GM23338 (cell line): ENCODE measurements at regions not wholly inside any gene's neighbourhood (a gene's known extent, or its start where the extent isn't known, plus 50 kb on each side); places are given as distances from the start of the nearest gene placed in this dataset.

Experiments
- ATAC-seq: fragments of 200-7000 bp; cut with Tn5 transposase; 3 replicates; pipeline ENCODE4 v1.9.1; 2020
- DNase-seq: peaks from one replicate; pipeline ENCODE4 v3.0.0-alpha.2; 2015; ENCODE audit warnings: low spot score
- H2AFZ ChIP-seq: fragments of 200-600 bp; sonication (generic); 2 replicates; pipeline ENCODE4 v1.8.0; 2016; ENCODE audit warnings: antibody characterized with exemption, mild to moderate bottlenecking, moderate library complexity
- H3F3A ChIP-seq: fragments of 200-600 bp; sonication (generic); replicated peaks from 2 replicates; pipeline ENCODE4 v1.8.0; 2017; ENCODE audit warnings: antibody characterized with exemption, mixed run types, low read depth
- H3K27ac ChIP-seq: fragments of 200-600 bp; sonication (generic); 2 replicates; pipeline ENCODE4 v1.6.1; 2016; ENCODE audit warnings: low read depth
- H3K27me3 ChIP-seq: fragments of 200-600 bp; sonication (generic); 2 replicates; pipeline ENCODE4 v1.8.0; 2016; ENCODE audit warnings: mild to moderate bottlenecking, mixed run types, moderate library complexity; ENCODE audit not compliant: insufficient read depth
- H3K36me3 ChIP-seq: fragments of 200-600 bp; sonication (generic); 2 replicates; pipeline ENCODE4 v1.8.0; 2016; ENCODE audit warnings: mild to moderate bottlenecking; ENCODE audit not compliant: insufficient read depth
- H3K4me1 ChIP-seq: fragments of 200-600 bp; sonication (generic); 2 replicates; pipeline ENCODE4 v1.8.0; 2016; ENCODE audit warnings: mild to moderate bottlenecking, moderate library complexity; ENCODE audit not compliant: insufficient read depth
- H3K4me2 ChIP-seq: fragments of 200-600 bp; sonication (generic); 2 replicates; pipeline ENCODE4 v1.7.1; 2017; ENCODE audit warnings: mixed run types
- H3K4me3 ChIP-seq: fragments of 200-600 bp; sonication (generic); 2 replicates; pipeline ENCODE4 v1.6.1; 2016; ENCODE audit warnings: mixed run types
- H3K79me2 ChIP-seq: fragments of 200-600 bp; sonication (generic); replicated peaks from 2 replicates; pipeline ENCODE4 v1.8.0; 2017; ENCODE audit warnings: mild to moderate bottlenecking; ENCODE audit not compliant: insufficient read depth
- H3K9me2 ChIP-seq: fragments of 200-600 bp; sonication (generic); 2 replicates; pipeline ENCODE4 v1.8.0; 2017; ENCODE audit not compliant: insufficient read depth
- H4K20me1 ChIP-seq: fragments of 200-600 bp; sonication (generic); replicated peaks from 2 replicates; pipeline ENCODE4 v1.8.0; 2017; ENCODE audit warnings: mild to moderate bottlenecking; ENCODE audit not compliant: insufficient read depth
- H3K27ac Mint-ChIP-seq: 2 replicates; pipeline ENCODE4 v1.8.0; 2020; ENCODE audit warnings: inconsistent platforms, mild to moderate bottlenecking, moderate library complexity, mixed read lengths
- H3K27me3 Mint-ChIP-seq: 3 replicates; pipeline ENCODE4 v1.8.0; 2022; ENCODE audit warnings: low read depth, mild to moderate bottlenecking, moderate library complexity, mixed read lengths, inconsistent platforms; ENCODE audit not compliant: insufficient read depth, poor library complexity
- H3K36me3 Mint-ChIP-seq: 3 replicates; pipeline ENCODE4 v1.8.0; 2021; ENCODE audit warnings: low read depth, mild to moderate bottlenecking, inconsistent platforms, moderate library complexity, mixed read lengths
- H3K4me1 Mint-ChIP-seq: 3 replicates; pipeline ENCODE4 v1.8.0; 2020; ENCODE audit warnings: mild to moderate bottlenecking, inconsistent platforms, mixed read lengths
- H3K4me3 Mint-ChIP-seq: 3 replicates; pipeline ENCODE4 v1.8.0; 2021; ENCODE audit warnings: moderate library complexity, mild to moderate bottlenecking, inconsistent platforms, mixed read lengths
- H3K9me3 Mint-ChIP-seq: 3 replicates; pipeline ENCODE4 v1.8.0; 2020; ENCODE audit warnings: moderate library complexity, mild to moderate bottlenecking, inconsistent platforms, mixed read lengths
- CREB1 ChIP-seq: fragments of 250-450 bp; sonication (Bioruptor Pico); IDR thresholded peaks from 2 replicates; pipeline ENCODE4 v1.5.0; 2020; ENCODE audit warnings: low read depth, mild to moderate bottlenecking, moderate library complexity
- EZH2 ChIP-seq: fragments of 200-600 bp; sonication (generic); IDR thresholded peaks from one replicate; pipeline ENCODE4 v1.8.0; 2017; ENCODE audit warnings: antibody characterized with exemption, mild to moderate bottlenecking, low read depth; ENCODE audit not compliant: unreplicated experiment
- EZH2phosphoT487 ChIP-seq: fragments of 200-600 bp; sonication (generic); IDR thresholded peaks from one replicate; pipeline ENCODE4 v1.8.1; 2018; ENCODE audit warnings: antibody characterized with exemption; ENCODE audit not compliant: unreplicated experiment
- JUNB ChIP-seq: IDR thresholded peaks from one replicate; pipeline ENCODE4 v1.6.1; 2016; ENCODE audit warnings: antibody characterized with exemption; ENCODE audit not compliant: unreplicated experiment
- NANOG ChIP-seq: IDR thresholded peaks from 2 replicates; pipeline ENCODE4 v1.6.1; 2016; ENCODE audit warnings: antibody characterized with exemption, borderline replicate concordance
- POLR2AphosphoS5 ChIP-seq: IDR thresholded peaks from 2 replicates; pipeline ENCODE4 v1.6.1; 2016; ENCODE audit warnings: antibody characterized with exemption, low read depth
- STAT1 ChIP-seq: IDR thresholded peaks from one replicate; pipeline ENCODE4 v1.6.1; 2016; ENCODE audit warnings: antibody characterized with exemption; ENCODE audit not compliant: unreplicated experiment
- ZNF114 ChIP-seq: fragments of 250-450 bp; sonication (Bioruptor Pico); IDR thresholded peaks from 2 replicates; pipeline ENCODE4 v1.5.0; 2020; ENCODE audit warnings: mild to moderate bottlenecking, moderate library complexity
- ZNF331 ChIP-seq: fragments of 250-450 bp; sonication (Bioruptor Pico); IDR thresholded peaks from 2 replicates; pipeline ENCODE4 v1.5.0; 2020; ENCODE audit warnings: low read depth, mild to moderate bottlenecking, moderate library complexity
- TF ChIP-seq, protein P1 (sequence below), 2 experiments: fragments of 200-600 bp in 1 of 2; sonication (generic) in 1 of 2; conservative IDR thresholded peaks; 2 replicates each; pipeline versions ENCODE4 v1.5.1 to v1.6.1; 2016 to 2017; ENCODE audit warnings: antibody characterized with exemption in 2 of 2, low read depth in 2 of 2, mild to moderate bottlenecking in 2 of 2, moderate library complexity in 1 of 2
- TF ChIP-seq, protein P2 (sequence below): IDR thresholded peaks from one replicate; pipeline ENCODE4 v1.6.1; 2018; ENCODE audit warnings: antibody characterized with exemption; ENCODE audit not compliant: unreplicated experiment
- TF ChIP-seq, protein P3 (sequence below): fragments of 250-450 bp; sonication (Bioruptor Pico); IDR thresholded peaks from 2 replicates; pipeline ENCODE4 v1.5.0; 2020; ENCODE audit warnings: mild to moderate bottlenecking, moderate library complexity
- TF ChIP-seq, protein P4 (sequence below): IDR thresholded peaks from 2 replicates; pipeline ENCODE4 v1.6.1; 2016; ENCODE audit warnings: antibody characterized with exemption

DNA sequence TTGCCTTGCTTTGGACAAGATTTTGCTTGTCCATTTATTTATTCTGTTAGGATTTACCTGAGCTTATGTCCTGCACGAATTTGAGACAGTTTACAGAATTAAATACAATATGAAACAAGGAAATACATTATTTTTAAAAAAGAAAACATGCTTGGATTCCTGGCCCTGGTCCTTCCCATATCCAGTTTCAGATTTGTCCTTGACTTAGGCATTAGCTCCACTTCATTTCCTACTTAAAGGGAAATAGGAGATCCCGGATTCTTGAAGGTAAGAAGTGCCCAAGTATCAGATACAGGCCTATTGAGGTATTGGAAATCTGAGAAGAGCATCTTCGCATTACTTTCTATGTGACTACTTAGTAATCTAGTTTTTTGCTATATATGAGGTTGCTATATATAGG lies 672.0 kb downstream of the SI start:
- ATAC-seq, result no peak
- H3K27ac ChIP-seq, result no peak overlapping the region
- TF ChIP-seq, protein P1, sequence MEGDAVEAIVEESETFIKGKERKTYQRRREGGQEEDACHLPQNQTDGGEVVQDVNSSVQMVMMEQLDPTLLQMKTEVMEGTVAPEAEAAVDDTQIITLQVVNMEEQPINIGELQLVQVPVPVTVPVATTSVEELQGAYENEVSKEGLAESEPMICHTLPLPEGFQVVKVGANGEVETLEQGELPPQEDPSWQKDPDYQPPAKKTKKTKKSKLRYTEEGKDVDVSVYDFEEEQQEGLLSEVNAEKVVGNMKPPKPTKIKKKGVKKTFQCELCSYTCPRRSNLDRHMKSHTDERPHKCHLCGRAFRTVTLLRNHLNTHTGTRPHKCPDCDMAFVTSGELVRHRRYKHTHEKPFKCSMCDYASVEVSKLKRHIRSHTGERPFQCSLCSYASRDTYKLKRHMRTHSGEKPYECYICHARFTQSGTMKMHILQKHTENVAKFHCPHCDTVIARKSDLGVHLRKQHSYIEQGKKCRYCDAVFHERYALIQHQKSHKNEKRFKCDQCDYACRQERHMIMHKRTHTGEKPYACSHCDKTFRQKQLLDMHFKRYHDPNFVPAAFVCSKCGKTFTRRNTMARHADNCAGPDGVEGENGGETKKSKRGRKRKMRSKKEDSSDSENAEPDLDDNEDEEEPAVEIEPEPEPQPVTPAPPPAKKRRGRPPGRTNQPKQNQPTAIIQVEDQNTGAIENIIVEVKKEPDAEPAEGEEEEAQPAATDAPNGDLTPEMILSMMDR (conservative IDR thresholded peaks at IDR 0.05; ENCODE audit: low read depth in 2 of 2), result no peak
- TF ChIP-seq ZNF331 (CRISPR knock-in tag) (no peak), ZNF114 (no peak), STAT1 (no peak), NANOG (no peak), POLR2AphosphoS5 (no peak), EZH2phosphoT487 (no peak), CREB1 (CRISPR knock-in tag) (no peak), JUNB (no peak), EZH2 (no peak)
- TF ChIP-seq, protein P2, sequence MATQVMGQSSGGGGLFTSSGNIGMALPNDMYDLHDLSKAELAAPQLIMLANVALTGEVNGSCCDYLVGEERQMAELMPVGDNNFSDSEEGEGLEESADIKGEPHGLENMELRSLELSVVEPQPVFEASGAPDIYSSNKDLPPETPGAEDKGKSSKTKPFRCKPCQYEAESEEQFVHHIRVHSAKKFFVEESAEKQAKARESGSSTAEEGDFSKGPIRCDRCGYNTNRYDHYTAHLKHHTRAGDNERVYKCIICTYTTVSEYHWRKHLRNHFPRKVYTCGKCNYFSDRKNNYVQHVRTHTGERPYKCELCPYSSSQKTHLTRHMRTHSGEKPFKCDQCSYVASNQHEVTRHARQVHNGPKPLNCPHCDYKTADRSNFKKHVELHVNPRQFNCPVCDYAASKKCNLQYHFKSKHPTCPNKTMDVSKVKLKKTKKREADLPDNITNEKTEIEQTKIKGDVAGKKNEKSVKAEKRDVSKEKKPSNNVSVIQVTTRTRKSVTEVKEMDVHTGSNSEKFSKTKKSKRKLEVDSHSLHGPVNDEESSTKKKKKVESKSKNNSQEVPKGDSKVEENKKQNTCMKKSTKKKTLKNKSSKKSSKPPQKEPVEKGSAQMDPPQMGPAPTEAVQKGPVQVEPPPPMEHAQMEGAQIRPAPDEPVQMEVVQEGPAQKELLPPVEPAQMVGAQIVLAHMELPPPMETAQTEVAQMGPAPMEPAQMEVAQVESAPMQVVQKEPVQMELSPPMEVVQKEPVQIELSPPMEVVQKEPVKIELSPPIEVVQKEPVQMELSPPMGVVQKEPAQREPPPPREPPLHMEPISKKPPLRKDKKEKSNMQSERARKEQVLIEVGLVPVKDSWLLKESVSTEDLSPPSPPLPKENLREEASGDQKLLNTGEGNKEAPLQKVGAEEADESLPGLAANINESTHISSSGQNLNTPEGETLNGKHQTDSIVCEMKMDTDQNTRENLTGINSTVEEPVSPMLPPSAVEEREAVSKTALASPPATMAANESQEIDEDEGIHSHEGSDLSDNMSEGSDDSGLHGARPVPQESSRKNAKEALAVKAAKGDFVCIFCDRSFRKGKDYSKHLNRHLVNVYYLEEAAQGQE, result no peak
- TF ChIP-seq, protein P3, sequence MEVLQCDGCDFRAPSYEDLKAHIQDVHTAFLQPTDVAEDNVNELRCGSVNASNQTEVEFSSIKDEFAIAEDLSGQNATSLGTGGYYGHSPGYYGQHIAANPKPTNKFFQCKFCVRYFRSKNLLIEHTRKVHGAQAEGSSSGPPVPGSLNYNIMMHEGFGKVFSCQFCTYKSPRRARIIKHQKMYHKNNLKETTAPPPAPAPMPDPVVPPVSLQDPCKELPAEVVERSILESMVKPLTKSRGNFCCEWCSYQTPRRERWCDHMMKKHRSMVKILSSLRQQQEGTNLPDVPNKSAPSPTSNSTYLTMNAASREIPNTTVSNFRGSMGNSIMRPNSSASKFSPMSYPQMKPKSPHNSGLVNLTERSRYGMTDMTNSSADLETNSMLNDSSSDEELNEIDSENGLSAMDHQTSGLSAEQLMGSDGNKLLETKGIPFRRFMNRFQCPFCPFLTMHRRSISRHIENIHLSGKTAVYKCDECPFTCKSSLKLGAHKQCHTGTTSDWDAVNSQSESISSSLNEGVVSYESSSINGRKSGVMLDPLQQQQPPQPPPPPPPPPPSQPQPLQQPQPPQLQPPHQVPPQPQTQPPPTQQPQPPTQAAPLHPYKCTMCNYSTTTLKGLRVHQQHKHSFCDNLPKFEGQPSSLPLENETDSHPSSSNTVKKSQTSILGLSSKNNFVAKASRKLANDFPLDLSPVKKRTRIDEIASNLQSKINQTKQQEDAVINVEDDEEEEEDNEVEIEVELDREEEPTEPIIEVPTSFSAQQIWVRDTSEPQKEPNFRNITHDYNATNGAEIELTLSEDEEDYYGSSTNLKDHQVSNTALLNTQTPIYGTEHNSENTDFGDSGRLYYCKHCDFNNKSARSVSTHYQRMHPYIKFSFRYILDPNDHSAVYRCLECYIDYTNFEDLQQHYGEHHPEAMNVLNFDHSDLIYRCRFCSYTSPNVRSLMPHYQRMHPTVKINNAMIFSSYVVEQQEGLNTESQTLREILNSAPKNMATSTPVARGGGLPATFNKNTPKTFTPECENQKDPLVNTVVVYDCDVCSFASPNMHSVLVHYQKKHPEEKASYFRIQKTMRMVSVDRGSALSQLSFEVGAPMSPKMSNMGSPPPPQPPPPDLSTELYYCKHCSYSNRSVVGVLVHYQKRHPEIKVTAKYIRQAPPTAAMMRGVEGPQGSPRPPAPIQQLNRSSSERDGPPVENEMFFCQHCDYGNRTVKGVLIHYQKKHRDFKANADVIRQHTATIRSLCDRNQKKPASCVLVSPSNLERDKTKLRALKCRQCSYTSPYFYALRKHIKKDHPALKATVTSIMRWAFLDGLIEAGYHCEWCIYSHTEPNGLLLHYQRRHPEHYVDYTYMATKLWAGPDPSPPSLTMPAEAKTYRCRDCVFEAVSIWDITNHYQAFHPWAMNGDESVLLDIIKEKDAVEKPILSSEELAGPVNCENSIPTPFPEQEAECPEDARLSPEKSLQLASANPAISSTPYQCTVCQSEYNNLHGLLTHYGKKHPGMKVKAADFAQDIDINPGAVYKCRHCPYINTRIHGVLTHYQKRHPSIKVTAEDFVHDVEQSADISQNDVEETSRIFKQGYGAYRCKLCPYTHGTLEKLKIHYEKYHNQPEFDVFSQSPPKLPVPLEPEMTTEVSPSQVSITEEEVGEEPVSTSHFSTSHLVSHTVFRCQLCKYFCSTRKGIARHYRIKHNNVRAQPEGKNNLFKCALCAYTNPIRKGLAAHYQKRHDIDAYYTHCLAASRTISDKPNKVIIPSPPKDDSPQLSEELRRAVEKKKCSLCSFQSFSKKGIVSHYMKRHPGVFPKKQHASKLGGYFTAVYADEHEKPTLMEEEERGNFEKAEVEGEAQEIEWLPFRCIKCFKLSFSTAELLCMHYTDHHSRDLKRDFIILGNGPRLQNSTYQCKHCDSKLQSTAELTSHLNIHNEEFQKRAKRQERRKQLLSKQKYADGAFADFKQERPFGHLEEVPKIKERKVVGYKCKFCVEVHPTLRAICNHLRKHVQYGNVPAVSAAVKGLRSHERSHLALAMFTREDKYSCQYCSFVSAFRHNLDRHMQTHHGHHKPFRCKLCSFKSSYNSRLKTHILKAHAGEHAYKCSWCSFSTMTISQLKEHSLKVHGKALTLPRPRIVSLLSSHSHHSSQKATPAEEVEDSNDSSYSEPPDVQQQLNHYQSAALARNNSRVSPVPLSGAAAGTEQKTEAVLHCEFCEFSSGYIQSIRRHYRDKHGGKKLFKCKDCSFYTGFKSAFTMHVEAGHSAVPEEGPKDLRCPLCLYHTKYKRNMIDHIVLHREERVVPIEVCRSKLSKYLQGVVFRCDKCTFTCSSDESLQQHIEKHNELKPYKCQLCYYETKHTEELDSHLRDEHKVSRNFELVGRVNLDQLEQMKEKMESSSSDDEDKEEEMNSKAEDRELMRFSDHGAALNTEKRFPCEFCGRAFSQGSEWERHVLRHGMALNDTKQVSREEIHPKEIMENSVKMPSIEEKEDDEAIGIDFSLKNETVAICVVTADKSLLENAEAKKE, result no peak
- TF ChIP-seq, protein P4, sequence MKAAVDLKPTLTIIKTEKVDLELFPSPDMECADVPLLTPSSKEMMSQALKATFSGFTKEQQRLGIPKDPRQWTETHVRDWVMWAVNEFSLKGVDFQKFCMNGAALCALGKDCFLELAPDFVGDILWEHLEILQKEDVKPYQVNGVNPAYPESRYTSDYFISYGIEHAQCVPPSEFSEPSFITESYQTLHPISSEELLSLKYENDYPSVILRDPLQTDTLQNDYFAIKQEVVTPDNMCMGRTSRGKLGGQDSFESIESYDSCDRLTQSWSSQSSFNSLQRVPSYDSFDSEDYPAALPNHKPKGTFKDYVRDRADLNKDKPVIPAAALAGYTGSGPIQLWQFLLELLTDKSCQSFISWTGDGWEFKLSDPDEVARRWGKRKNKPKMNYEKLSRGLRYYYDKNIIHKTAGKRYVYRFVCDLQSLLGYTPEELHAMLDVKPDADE, result no peak
- H4K20me1 ChIP-seq, result no peaks in the 10 kb centered on the region
- no peaks in the 10 kb centered on the region for H3K27me3 ChIP-seq
- no peaks in the 10 kb centered on the region for H3K9me3 Mint-ChIP-seq
- no peaks in the 10 kb centered on the region for H3F3A ChIP-seq
- peaks cover 7% of the 10 kb centered on the region; the same call in 2 of the 3 replicates for H3K4me1 Mint-ChIP-seq
- 0 out of 2 replicates have a peak, but pooled peaks cover 7% of the 10 kb centered on the region for H3K4me1 ChIP-seq
- H3K27me3 Mint-ChIP-seq, result no peaks in the 10 kb centered on the region
- H3K27ac Mint-ChIP-seq, result no peak overlapping the region
- H3K79me2 ChIP-seq, result no peaks in the 10 kb centered on the region
- H3K36me3 Mint-ChIP-seq, result no peaks in the 10 kb centered on the region; the same call in 2 of the 3 replicates
- H3K4me3 ChIP-seq, result no peak overlapping the region
- H2AFZ ChIP-seq, result no peak overlapping the region
- no peak for DNase-seq
- no peaks in the 10 kb centered on the region; the same call in 1 of the 2 replicates for H3K9me2 ChIP-seq
- H3K36me3 ChIP-seq, result no peaks in the 10 kb centered on the region
- H3K4me3 Mint-ChIP-seq, result no peak overlapping the region
- H3K4me2 ChIP-seq, result no peak overlapping the region
